ENCODE measurements at regions not wholly inside any gene's neighbourhood (a gene's known extent, or its start where the extent isn't known, plus 50 kb on each side); places are given as distances from the start of the nearest gene placed in this dataset.

DNA sequence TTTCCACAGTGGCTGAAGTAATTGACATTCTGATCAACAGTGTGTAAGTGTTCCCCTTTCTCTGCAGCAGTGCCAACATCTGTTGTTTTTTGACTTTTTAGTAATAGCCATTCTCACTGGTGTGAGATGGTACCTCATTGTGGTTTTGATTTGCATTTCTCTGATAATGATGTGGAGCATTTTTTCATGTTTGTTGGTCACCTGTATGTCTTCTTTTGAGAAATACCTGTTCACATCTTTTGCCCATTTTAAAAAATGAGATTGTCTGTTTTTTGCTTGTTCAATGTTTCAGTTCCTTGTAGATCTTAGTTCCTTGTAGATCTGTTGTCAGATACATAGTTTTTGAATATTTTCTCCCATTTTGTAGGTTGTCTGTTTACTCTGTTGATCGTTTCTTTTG lies 162.5 kb upstream of the PITX1 start:
- no CpG with 5 or more reads among the region's 1 CpG for WGBS (ENCODE audit: extremely low coverage, insufficient read length, low lambda C conversion rate)
- Mint-ChIP-seq H3K36me3 (ENCODE audit: insufficient read depth in 1 of 3, low read depth in 3 of 3) (no peaks in the 10 kb centered on the region), H3K9me3 (peaks cover 0 to 2% of the 10 kb centered on the region in 2 experiments; a peak in 3 of 5 replicates), H3K4me1 (0 out of 4 replicates have a peak, but pooled peaks cover 0 to 2% of the 10 kb centered on the region in 2 experiments), H3K27ac (no peak overlapping the region), H3K4me3 (no peak overlapping the region), H3K27me3 (ENCODE audit: low read depth) (peaks cover 76% of the 10 kb centered on the region)
- Histone ChIP-seq H3K56ac (ENCODE audit: insufficient read length, low read depth, low read length) (no peak overlapping the region), H3K27me3 (ENCODE audit: insufficient read depth, low read length) (peaks cover 3% of the 10 kb centered on the region; the same call in 1 of the 2 replicates), H2AFZ (ENCODE audit: low read length) (no peak overlapping the region), H4K8ac (replicated peaks; ENCODE audit: insufficient read length, low read depth, low read length) (no peak overlapping the region), H4K91ac (ENCODE audit: insufficient read length, low read depth, low read length) (no peak overlapping the region), H3K4me2 (ENCODE audit: insufficient read depth, insufficient read length, low read length) (no peak overlapping the region), H3K9me3 (ENCODE audit: control insufficient read depth, low read depth, low read length) (no peaks in the 10 kb centered on the region), H3K9ac (ENCODE audit: extremely low read depth, insufficient read length, low read length) (no peak overlapping the region), H3K79me2 (ENCODE audit: insufficient read depth, low read length) (no peaks in the 10 kb centered on the region), H3K4ac (ENCODE audit: low read depth, low read length) (no peak overlapping the region), H2BK12ac (ENCODE audit: insufficient read length, low read depth, low read length) (no peak overlapping the region), H2AK5ac (ENCODE audit: insufficient read length, low read length) (no peak overlapping the region), H4K5ac (ENCODE audit: insufficient read length, low read depth, low read length) (no peak overlapping the region), H2BK20ac (ENCODE audit: low read depth, low read length, poor library complexity, severe bottlenecking) (no peak overlapping the region), H3K79me1 (ENCODE audit: insufficient read depth, low read depth, low read length, poor library complexity, severe bottlenecking) (no peaks in the 10 kb centered on the region), H3T11ph (ENCODE audit: low read length) (no peak overlapping the region), H4K20me1 (ENCODE audit: control insufficient read depth, insufficient read depth, insufficient read length) (no peaks in the 10 kb centered on the region), H3K4me1 (ENCODE audit: insufficient read depth, low read length) (no peaks in the 10 kb centered on the region), H3K23ac (ENCODE audit: insufficient read length, low read depth, low read length) (no peak overlapping the region), H2BK5ac (ENCODE audit: insufficient read length, low read length) (no peak overlapping the region), H3K18ac (ENCODE audit: insufficient read length, low read depth, low read length) (no peak overlapping the region), H2BK120ac (ENCODE audit: low read depth, low read length, poor library complexity, severe bottlenecking) (no peak overlapping the region), H3K27ac (ENCODE audit: insufficient read length, low read depth, low read length) (no peak overlapping the region), H3K23me2 (ENCODE audit: insufficient read length, low read depth, low read length, poor library complexity, severe bottlenecking) (no peaks in the 10 kb centered on the region), H2BK15ac (ENCODE audit: low read depth, low read length) (no peak overlapping the region), H3K14ac (ENCODE audit: insufficient read depth, low read length) (no peak overlapping the region)
- no peak for DNase-seq
- TF ChIP-seq, protein P1, sequence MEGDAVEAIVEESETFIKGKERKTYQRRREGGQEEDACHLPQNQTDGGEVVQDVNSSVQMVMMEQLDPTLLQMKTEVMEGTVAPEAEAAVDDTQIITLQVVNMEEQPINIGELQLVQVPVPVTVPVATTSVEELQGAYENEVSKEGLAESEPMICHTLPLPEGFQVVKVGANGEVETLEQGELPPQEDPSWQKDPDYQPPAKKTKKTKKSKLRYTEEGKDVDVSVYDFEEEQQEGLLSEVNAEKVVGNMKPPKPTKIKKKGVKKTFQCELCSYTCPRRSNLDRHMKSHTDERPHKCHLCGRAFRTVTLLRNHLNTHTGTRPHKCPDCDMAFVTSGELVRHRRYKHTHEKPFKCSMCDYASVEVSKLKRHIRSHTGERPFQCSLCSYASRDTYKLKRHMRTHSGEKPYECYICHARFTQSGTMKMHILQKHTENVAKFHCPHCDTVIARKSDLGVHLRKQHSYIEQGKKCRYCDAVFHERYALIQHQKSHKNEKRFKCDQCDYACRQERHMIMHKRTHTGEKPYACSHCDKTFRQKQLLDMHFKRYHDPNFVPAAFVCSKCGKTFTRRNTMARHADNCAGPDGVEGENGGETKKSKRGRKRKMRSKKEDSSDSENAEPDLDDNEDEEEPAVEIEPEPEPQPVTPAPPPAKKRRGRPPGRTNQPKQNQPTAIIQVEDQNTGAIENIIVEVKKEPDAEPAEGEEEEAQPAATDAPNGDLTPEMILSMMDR (conservative IDR thresholded peaks at IDR 0.05), result no peak
